GM19043 (cell line): ENCODE measurements at regions not wholly inside any gene's neighbourhood (a gene's known extent, or its start where the extent isn't known, plus 50 kb on each side); places are given as distances from the start of the nearest gene placed in this dataset.

Source experiments
- ATAC-seq: cut with Tn5 transposase; IDR thresholded peaks from one replicate; pipeline ENCODE4 v1.9.1; 2021; ENCODE audit warnings: low read depth; ENCODE audit not compliant: unreplicated experiment

DNA sequence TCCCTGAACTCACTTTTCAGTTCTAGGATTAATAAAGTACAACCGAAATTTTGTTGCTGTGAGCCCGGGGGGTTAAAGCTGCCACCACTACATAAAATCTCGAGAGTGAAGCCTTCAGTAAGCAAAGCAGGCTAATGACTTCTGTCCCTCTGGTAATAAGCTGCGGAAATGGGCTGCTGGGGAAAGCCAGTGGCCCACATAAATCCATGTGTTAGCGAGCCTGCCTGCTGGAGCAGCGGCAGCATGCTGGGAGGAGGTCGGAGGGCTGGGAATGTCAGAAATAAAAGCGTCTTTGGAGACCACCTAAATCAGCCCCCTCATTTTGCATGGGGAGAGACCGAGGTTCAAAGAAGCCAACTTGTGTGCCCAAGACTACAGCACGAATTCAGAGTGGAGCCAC is 371.7 kb downstream of the TNS1 start:
- no peak for ATAC-seq

- no peak for ATAC-seq
These were observed 373.4 kb downstream of the TNS1 start for GRCh38 chr2:217629347-217629746.

GRCh38 chr2:217628061-217628460 is 374.7 kb downstream of the TNS1 start:
- ATAC-seq, result no peak

GRCh38 chr2:217626926-217627325 is 375.9 kb downstream of the TNS1 start:
- no peak for ATAC-seq

- no peak for ATAC-seq
These were observed 377.1 kb downstream of the TNS1 start for GRCh38 chr2:217625557-217626169.

DNA sequence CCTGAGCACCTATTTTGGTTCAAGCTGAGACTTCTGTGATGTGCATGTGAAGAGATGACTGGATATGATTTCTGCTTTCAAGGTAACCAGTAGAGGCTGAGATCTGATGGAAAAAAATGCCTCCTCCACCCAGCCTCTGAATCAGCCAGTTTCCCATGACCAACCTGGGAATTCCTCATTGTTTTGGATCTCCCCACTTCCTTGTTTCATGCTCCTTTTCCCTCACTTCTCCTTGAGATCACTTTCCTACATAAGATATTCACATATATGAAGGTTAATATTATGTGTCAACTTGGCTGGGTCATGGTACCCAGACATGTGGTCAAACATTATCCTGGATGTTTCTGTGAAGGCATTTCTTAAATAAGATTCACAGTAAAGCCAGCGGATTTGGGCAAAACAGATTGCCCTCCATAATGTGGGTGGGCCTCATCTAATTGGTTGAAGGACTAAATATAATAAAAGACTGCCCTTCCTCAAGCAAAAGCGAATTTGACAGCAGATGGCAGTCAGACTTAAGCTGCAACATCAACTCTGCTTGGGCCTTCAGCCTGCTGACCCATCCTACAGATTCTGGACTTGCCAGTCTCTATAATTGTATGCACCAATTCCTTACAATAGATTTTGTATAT is 379.4 kb downstream of the TNS1 start:
- no peak for ATAC-seq

DNA sequence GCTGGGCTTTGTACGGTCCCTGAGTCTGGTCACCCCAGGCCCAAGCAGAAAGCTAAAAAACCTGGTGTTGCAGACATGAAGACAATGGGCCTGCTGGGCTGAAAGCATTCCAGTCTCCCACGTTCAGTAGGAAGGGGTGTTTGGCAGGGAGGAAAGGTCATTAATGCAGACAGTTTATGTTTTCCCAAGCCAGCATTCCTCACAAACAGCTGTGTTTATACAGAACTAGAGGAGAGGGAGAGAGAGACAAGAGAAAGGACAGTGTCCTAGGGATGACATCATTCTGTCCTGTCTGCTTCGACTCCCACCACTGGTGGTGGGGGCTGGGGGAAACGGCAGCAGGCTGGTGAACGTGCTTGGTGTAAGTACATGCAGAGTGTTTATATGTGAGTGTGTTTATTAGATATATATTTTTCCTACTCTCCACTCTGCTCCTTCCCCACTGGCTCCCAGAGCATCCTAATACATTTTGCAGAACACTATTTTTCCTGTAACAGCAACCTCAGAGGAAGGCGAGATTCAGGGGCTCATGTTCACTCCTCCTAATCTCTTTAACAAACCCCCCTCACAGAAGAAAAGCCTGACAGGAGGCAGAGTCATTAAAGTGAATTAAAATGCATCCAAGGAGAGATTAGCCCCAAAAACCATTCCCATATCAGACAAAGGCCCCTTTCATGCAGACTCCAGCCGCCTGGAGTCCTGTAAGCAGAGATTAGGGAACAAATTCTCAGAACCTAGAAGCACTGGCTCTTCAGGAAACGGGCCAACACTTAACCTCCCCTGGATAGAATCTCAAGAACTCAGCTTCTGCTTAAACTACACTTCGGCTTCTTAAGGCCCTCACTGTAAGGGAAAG is 380.4 kb downstream of the TNS1 start:
- ATAC-seq, result no peak

GRCh38 chr2:217621391-217621801 is 381.4 kb downstream of the TNS1 start:
- no peak for ATAC-seq

GRCh38 chr2:217618744-217619143 is 384.1 kb downstream of the TNS1 start:
- ATAC-seq, result no peak

GRCh38 chr2:217617616-217618022 is 385.2 kb downstream of the TNS1 start:
- ATAC-seq, result no peak

GRCh38 chr2:217616936-217617335 is 385.9 kb downstream of the TNS1 start:
- no peak for ATAC-seq

DNA sequence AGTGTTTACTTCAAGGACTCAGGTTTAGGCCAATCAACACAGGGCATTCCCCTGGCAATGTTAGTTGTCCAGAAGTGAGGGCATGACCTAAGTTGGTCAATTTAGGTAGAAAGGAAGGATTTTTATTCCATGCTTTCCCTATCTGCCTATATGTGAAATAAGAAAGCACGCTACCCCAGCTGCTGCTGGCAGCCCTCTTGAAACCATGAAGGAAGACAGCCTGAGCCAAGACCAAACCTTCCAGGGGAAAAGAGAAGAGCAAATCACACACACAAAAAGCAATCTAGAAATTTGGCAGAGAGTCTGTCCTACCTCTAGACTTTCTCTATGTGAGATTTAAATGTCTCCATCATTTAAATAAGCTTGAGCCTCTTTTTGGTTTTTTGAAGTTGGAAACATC is 387.6 kb downstream of the TNS1 start:
- ATAC-seq, result no peak

- no peak for ATAC-seq
These were observed 388.3 kb downstream of the TNS1 start for GRCh38 chr2:217614498-217614897.

GRCh38 chr2:217614096-217614495 is 388.7 kb downstream of the TNS1 start:
- ATAC-seq, result no peak

GRCh38 chr2:217612920-217613319 is 389.9 kb downstream of the TNS1 start:
- ATAC-seq, result no peak

GRCh38 chr2:217612211-217612610 is 390.6 kb downstream of the TNS1 start:
- ATAC-seq, result no peak

GRCh38 chr2:217611626-217612127 is 391.1 kb downstream of the TNS1 start:
- no peak for ATAC-seq

DNA sequence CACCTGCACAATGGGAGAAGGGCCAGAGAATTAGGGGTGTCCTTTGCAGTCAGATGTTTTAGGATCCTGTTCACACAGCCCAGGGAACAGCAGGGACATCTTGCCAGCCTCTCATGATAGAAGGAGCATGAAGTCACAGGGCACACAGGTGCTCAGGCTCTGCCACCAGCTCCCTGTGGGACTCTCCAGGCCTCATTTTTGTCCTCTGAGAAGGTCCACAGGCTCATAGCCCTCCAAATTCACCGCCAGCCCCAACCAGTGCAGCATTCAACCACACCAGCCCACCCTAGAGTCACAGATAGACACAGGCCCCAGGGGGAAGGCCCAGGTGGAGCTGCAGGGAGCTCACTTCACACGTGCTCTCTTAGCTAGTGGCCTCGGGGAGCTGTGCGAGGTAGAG is 391.7 kb downstream of the TNS1 start:
- no peak for ATAC-seq

- ATAC-seq, result no peak
These were observed 392.4 kb downstream of the TNS1 start for GRCh38 chr2:217610401-217610814.

DNA sequence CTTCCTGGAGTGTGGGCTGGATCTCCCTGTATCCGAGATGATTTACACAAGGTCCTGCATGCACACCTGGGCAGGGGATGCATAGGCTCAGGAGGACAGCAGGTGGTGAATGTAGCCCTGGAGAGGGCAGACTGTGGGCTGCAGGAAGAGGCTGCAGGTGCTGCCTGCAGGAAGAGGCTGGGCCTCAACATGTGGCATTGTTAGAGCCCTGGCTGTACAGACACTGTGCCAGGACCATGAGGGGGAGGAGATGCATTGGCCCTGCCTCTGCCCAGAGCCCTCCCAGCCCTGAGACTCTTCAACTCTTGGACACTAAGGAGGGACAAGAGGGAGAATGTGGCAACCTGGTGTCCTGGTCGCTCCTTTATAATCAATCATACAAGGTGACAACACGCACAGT is 392.8 kb downstream of the TNS1 start:
- ATAC-seq, result no peak

DNA sequence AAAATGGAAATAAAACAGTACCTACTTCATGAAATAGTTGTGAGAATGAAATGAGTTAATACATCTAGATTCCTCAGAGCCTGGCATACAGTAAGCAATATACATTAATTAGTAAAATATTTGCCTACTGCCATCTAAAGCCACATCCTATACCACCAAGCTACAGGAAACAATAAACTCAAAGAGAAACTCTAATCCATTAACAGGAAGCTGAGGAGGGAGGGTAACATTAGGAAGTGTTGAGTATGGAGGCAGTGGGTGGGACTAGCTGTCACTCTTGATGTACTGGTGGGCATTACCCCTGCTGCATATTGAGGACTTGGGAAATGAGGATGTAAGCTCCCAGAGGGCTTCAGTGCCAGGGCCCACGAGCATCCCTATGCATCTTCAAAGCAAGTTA is 396.5 kb downstream of the TNS1 start:
- no peak for ATAC-seq
